ENCODE measurements at regions not wholly inside any gene's neighbourhood (a gene's known extent, or its start where the extent isn't known, plus 50 kb on each side); places are given as distances from the start of the nearest gene placed in this dataset.

GRCh38 chr18:34501553-34501952 lies 208.5 kb upstream of the DTNA start:
- Histone ChIP-seq H3K36me3 (ENCODE audit: insufficient read depth, low read length) (no peaks in the 10 kb centered on the region), H4K20me1 (ENCODE audit: insufficient read depth, low read length) (no peaks in the 10 kb centered on the region), H3K9me2 (ENCODE audit: low read depth, low read length) (no peaks in the 10 kb centered on the region), H3K27me3 (ENCODE audit: insufficient read depth, low read length) (no peaks in the 10 kb centered on the region), H3K4me3 (ENCODE audit: low read depth, low read length, poor library complexity, severe bottlenecking) (no peak overlapping the region), H3K27ac (ENCODE audit: low read depth, low read length, poor library complexity, severe bottlenecking) (no peak overlapping the region), H3K4me2 (ENCODE audit: low read length) (no peak overlapping the region), H3K79me2 (ENCODE audit: insufficient read depth, low read length) (no peaks in the 10 kb centered on the region), H3K4me1 (ENCODE audit: insufficient read depth, low read length, severe bottlenecking) (no peaks in the 10 kb centered on the region), H3K9ac (ENCODE audit: low read length) (no peak overlapping the region), H3K9me3 (ENCODE audit: low read length) (no peaks in the 10 kb centered on the region), H2AFZ (ENCODE audit: low read length) (no peak overlapping the region), H3F3A (ENCODE audit: insufficient read depth, low read length) (no peaks in the 10 kb centered on the region)
- TF ChIP-seq, protein P1, sequence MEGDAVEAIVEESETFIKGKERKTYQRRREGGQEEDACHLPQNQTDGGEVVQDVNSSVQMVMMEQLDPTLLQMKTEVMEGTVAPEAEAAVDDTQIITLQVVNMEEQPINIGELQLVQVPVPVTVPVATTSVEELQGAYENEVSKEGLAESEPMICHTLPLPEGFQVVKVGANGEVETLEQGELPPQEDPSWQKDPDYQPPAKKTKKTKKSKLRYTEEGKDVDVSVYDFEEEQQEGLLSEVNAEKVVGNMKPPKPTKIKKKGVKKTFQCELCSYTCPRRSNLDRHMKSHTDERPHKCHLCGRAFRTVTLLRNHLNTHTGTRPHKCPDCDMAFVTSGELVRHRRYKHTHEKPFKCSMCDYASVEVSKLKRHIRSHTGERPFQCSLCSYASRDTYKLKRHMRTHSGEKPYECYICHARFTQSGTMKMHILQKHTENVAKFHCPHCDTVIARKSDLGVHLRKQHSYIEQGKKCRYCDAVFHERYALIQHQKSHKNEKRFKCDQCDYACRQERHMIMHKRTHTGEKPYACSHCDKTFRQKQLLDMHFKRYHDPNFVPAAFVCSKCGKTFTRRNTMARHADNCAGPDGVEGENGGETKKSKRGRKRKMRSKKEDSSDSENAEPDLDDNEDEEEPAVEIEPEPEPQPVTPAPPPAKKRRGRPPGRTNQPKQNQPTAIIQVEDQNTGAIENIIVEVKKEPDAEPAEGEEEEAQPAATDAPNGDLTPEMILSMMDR (IDR thresholded peaks at IDR 0.05; ENCODE audit: low read length), result no peak

GRCh38 chr18:34506198-34506597 lies 203.9 kb upstream of the DTNA start:
- no peaks in the 10 kb centered on the region for H3F3A ChIP-seq (ENCODE audit: insufficient read depth, low read length)

GRCh38 chr18:34509163-34509562 lies 200.9 kb upstream of the DTNA start:
- Histone ChIP-seq H2AFZ (ENCODE audit: low read length) (no peak overlapping the region), H3K9me3 (ENCODE audit: low read length) (no peaks in the 10 kb centered on the region)

More at GRCh38 chr18:34506198-34506597, 203.9 kb upstream of the DTNA start:
- Histone ChIP-seq H3K9me3 (ENCODE audit: low read length) (no peaks in the 10 kb centered on the region), H3K27ac (ENCODE audit: low read depth, low read length, poor library complexity, severe bottlenecking) (no peak overlapping the region), H3K9ac (ENCODE audit: low read length) (no peak overlapping the region), H3K4me3 (ENCODE audit: low read depth, low read length, poor library complexity, severe bottlenecking) (no peak overlapping the region), H3K4me1 (ENCODE audit: insufficient read depth, low read length, severe bottlenecking) (no peaks in the 10 kb centered on the region), H2AFZ (ENCODE audit: low read length) (no peak overlapping the region), H3K79me2 (ENCODE audit: insufficient read depth, low read length) (no peaks in the 10 kb centered on the region), H3K36me3 (ENCODE audit: insufficient read depth, low read length) (no peaks in the 10 kb centered on the region), H3K4me2 (ENCODE audit: low read length) (no peak overlapping the region), H4K20me1 (ENCODE audit: insufficient read depth, low read length) (no peaks in the 10 kb centered on the region), H3K9me2 (ENCODE audit: low read depth, low read length) (no peaks in the 10 kb centered on the region), H3K27me3 (ENCODE audit: insufficient read depth, low read length) (no peaks in the 10 kb centered on the region)
- TF ChIP-seq, protein P1 (IDR thresholded peaks at IDR 0.05; ENCODE audit: low read length), result no peak
- TF ChIP-seq EZH2 (IDR thresholded peaks at IDR 0.05; ENCODE audit: borderline replicate concordance, low read length), result no peak

More at GRCh38 chr18:34509163-34509562, 200.9 kb upstream of the DTNA start:
- TF ChIP-seq, protein P1 (IDR thresholded peaks at IDR 0.05; ENCODE audit: low read length), result no peak
- no peak for TF ChIP-seq EZH2 (IDR thresholded peaks at IDR 0.05; ENCODE audit: borderline replicate concordance, low read length)
- H3K27ac ChIP-seq (ENCODE audit: low read depth, low read length, poor library complexity, severe bottlenecking), result no peak overlapping the region
- H4K20me1 ChIP-seq (ENCODE audit: insufficient read depth, low read length), result no peaks in the 10 kb centered on the region
- no peak overlapping the region for H3K4me2 ChIP-seq (ENCODE audit: low read length)
- no peaks in the 10 kb centered on the region for H3K9me2 ChIP-seq (ENCODE audit: low read depth, low read length)
- H3K79me2 ChIP-seq (ENCODE audit: insufficient read depth, low read length), result no peaks in the 10 kb centered on the region
- no peaks in the 10 kb centered on the region for H3K4me1 ChIP-seq (ENCODE audit: insufficient read depth, low read length, severe bottlenecking)
- no peaks in the 10 kb centered on the region for H3K36me3 ChIP-seq (ENCODE audit: insufficient read depth, low read length)
- no peaks in the 10 kb centered on the region for H3K27me3 ChIP-seq (ENCODE audit: insufficient read depth, low read length)
- no peaks in the 10 kb centered on the region for H3F3A ChIP-seq (ENCODE audit: insufficient read depth, low read length)
- H3K9ac ChIP-seq (ENCODE audit: low read length), result no peak overlapping the region
- no peak overlapping the region for H3K4me3 ChIP-seq (ENCODE audit: low read depth, low read length, poor library complexity, severe bottlenecking)
